Endothelial cell of umbilical vein (primary cell): ENCODE measurements at regions not wholly inside any gene's neighbourhood (a gene's known extent, or its start where the extent isn't known, plus 50 kb on each side); places are given as distances from the start of the nearest gene placed in this dataset.

Experiments used
- CTCF ChIP-seq, 2 donors: IDR thresholded peaks; 1 replicate in 1 of 2; 2 replicates in 1 of 2; pipeline ENCODE4 v1.5.1; 2011; ENCODE audit warnings: low read length in 2 of 2, mild to moderate bottlenecking in 2 of 2, moderate library complexity in 2 of 2, control low read depth in 1 of 2, inconsistent platforms in 1 of 2, low read depth in 1 of 2; ENCODE audit not compliant: insufficient read depth in 1 of 2; ENCODE audit errors: extremely low read depth in 1 of 2
- EZH2 ChIP-seq: IDR thresholded peaks from 2 replicates; pipeline ENCODE4 v1.6.1; 2012; ENCODE audit warnings: borderline replicate concordance, low read depth, mild to moderate bottlenecking, moderate library complexity, low read length, inconsistent platforms; ENCODE audit not compliant: severe bottlenecking
- JUN ChIP-seq: IDR thresholded peaks from 2 replicates; pipeline ENCODE4 v1.6.1; 2011; ENCODE audit warnings: borderline replicate concordance, low read depth; ENCODE audit not compliant: insufficient read length, insufficient read depth
- POLR2A ChIP-seq: IDR thresholded peaks from 2 replicates; pipeline ENCODE4 v1.6.1; 2012; ENCODE audit warnings: low read depth, mild to moderate bottlenecking, control low read depth, low read length
- POLR2AphosphoS5 ChIP-seq: IDR thresholded peaks from 2 replicates; pipeline ENCODE4 v1.6.1; 2012; ENCODE audit warnings: low read depth, mild to moderate bottlenecking, control low read depth, low read length, moderate library complexity; ENCODE audit not compliant: insufficient read depth

GRCh38 chr10:15459218-15459617 is 88.1 kb upstream of the FAM171A1 start:
- TF ChIP-seq JUN: no peak
- TF ChIP-seq POLR2A: no peak
- TF ChIP-seq CTCF (IDR thresholded peaks at IDR 0.05; ENCODE audit: extremely low read depth in 1 of 2, insufficient read depth in 1 of 2, low read depth in 1 of 2, low read length in 2 of 2): no peak
- no peak for TF ChIP-seq POLR2AphosphoS5
- TF ChIP-seq EZH2: no peak
